OCI-LY7 (cell line): ENCODE measurements at regions not wholly inside any gene's neighbourhood (a gene's known extent, or its start where the extent isn't known, plus 50 kb on each side); places are given as distances from the start of the nearest gene placed in this dataset.

ENCODE experiments used
- CTCF ChIP-seq: fragments of 200-600 bp; sonication (generic); conservative IDR thresholded peaks from 2 replicates; pipeline ENCODE4 v1.5.1; 2014; ENCODE audit warnings: mild to moderate bottlenecking, antibody characterized with exemption, low read length, moderate library complexity, mixed read lengths
- EZH2phosphoT487 ChIP-seq: fragments of 200-600 bp; sonication (generic); IDR thresholded peaks from 2 replicates; pipeline ENCODE4 v1.6.1; 2018; ENCODE audit warnings: low read depth, borderline replicate concordance, mild to moderate bottlenecking, mixed run types, antibody characterized with exemption, low read length, moderate library complexity, mixed read lengths

GRCh38 chr1:4066860-4067599 lies 167.0 kb upstream of the C1orf174 start:
- TF ChIP-seq EZH2phosphoT487 = no peak
- TF ChIP-seq CTCF = no peak
